ENCODE measurements at regions not wholly inside any gene's neighbourhood (a gene's known extent, or its start where the extent isn't known, plus 50 kb on each side); places are given as distances from the start of the nearest gene placed in this dataset.
A peak's percentile ranks its signal among the peaks of the same experiment; 100 is the strongest.

DNA sequence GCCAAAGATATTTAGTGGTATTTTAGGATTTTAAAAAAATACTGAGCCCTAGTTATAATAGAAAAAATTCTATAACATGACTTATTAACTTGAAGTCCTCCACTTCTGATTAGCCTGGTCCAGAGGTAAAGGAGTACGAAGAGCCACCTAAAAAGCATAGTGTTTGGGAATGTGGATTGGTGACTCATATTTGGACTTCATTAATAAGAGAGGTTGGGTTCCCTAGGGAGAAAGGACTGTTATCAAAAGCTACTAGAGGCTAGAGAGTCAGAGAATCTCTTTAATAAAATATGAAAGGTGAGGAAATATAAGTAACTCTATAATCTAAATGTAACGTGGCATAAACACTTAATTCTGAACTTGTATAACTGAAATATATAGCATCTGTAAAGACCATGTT is 180.7 kb upstream of the TARS1 start:
- no peak for DNase-seq

DNA sequence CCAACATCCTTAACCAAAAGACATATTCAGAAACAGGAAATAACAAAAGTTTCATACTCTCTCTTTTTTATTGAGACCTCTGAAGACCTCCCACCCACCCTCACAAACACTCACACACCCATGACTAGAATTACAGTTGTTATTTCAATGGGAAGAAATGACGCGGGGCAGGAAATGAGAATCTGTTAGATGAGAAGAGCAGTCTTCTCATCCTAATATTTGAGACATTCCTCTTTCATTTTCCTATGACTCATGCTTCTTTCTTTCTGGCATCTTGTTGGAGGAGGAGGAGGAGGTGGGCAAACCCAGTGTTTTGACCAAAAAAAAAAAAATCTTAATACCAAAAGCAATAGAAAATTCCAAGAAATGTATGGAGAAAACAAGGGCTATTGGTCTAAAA is 179.5 kb upstream of the TARS1 start:
- no peak for DNase-seq

DNA sequence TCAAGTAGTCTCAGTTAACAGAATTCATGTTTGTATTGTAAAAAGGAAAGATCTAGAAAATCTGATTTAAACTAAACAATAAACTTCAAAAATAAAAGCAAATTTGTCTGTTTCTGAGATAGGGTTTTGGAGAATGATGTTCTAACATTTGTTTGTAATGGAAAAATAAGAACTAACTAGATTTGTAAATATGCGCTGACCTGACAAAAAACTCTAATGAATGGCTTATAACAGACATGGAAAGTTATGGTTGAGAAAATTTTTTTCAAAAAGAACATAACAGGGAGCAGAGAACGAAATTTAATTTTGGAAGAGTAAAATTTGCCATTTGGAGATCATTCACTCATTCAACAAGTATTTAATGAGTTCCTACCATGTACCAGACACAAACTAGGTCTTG is 179.0 kb upstream of the TARS1 start:
- no peak for DNase-seq

DNA sequence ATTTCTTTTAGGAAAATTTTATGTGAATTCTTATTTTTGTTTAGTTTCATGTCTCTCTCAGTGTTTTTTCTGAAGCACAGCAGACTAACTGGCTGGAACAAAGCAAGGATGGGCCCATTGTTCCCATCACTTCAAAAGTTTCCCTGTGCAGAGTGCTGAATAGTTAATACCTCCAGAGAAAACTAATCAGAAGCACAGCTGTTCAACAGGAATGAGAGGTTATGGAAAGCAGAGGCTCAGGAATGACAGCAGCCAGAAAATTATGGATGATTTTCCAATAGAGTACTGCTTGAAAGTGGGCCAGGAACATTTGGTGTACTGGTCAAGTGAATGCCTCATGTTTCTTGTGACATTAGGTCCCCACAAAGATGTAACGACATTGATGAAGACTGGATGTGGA is 173.0 kb upstream of the TARS1 start:
- DNase-seq: no peak

DNA sequence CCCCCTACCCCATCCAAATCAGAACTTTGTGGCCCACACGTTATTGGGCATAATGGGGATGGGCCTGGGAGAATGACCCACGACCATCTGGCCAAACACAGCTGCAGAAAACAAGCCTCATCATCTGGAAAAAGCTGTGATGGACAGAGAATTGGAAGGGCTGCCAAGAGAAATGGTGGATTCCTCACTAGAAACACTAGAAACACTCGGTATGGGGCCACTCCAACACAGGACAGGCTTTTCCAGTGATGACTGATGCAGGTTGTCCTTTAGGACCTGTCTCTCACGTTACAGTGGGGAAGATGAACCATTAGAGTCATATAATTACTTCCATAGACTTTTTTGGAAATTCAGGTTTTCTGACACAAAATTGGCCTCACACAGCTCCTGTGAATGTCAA is 172.4 kb upstream of the TARS1 start:
- no peak for DNase-seq

DNA sequence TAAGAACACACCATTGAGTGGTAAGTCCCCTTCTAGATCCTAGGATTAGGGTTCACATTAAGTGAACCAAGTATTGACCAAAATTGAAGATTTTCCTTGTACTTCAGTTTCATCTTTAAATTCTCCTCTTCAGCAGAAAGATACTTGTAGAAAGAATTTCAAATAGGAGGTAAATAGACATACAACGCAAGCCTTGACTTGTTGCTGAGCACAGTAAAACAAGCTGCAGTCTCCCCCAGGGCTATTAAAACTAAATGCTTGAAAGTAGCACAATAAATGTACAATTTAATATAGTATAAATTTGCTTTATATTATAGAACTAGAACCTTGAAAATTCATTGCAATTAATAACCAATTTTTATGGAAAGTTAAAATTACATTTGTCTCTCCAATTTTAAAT is 170.1 kb upstream of the TARS1 start:
- DNase-seq: no peak

DNA sequence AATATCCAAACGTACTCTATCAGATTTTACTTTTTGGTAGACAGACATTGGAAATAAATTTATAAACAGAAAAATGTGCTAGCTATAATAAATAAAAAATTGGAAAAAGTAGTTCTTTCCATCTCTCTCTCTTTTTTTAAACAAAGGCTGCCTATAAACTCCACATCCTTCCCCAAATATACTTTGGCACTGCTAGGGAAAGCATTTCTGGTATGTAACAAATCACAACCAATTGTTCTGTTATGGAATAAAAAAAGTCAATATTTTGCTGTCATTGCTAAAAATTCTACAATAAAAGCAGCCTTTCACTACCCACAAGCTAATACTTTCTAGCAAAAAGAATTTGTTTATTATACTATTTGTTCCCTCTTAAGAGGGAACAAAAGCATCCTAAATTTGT is 169.2 kb upstream of the TARS1 start:
- no peak for DNase-seq

DNA sequence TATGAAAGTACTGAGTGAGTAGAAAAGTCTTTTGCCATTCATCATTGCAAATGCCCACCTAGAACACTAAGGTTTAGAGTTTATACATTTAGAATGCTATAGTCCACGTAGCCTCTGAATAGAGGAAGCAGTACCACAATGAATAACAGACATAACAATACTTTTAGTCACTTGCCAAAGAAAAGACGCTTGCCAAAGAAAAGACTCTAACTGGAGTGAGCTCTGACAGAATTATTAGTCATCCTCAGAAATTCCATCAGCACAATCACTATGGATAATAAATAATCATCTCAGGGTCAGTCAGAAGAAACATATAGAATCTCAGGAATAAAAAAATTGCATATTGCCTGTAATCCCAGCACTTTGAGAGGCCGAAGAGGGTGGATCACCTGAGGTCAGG is 168.5 kb upstream of the TARS1 start:
- DNase-seq: no peak

DNA sequence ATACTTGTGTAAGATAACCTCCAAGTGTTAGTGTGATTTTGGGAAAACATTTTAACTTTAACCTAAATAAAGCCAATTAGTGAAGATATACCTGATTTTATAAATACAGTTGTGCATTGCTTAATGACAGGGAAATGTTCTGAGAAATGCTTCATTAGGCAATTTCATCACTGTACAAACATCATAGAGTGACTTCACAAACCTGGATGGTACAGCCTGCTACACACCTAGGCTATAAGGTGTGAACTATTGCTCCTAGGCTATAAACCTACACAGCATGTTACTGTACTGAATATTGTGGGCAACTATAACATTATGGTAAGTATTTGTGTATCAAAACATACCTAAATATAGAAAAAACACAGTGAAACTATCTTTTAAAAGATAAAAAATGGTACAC is 166.8 kb upstream of the TARS1 start:
- DNase-seq: no peak

DNA sequence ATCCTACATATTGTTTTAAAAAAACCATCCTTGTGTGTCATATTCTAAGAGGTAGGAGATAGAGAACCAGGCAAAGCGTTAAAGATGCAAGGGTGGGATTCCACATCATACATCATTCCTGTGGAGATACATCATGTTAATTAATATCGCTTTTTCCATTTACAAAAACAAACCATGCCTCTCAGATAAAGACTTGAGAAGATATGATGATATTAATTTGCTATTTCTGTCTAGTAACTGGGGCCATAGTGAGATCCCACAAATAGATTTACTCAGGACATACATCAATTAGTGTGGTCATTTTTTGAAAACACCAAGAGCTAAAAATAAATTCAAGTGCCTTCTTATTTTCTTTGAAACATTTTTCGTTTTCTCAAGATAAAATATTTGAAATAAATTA is 165.4 kb upstream of the TARS1 start:
- no peak for DNase-seq

DNA sequence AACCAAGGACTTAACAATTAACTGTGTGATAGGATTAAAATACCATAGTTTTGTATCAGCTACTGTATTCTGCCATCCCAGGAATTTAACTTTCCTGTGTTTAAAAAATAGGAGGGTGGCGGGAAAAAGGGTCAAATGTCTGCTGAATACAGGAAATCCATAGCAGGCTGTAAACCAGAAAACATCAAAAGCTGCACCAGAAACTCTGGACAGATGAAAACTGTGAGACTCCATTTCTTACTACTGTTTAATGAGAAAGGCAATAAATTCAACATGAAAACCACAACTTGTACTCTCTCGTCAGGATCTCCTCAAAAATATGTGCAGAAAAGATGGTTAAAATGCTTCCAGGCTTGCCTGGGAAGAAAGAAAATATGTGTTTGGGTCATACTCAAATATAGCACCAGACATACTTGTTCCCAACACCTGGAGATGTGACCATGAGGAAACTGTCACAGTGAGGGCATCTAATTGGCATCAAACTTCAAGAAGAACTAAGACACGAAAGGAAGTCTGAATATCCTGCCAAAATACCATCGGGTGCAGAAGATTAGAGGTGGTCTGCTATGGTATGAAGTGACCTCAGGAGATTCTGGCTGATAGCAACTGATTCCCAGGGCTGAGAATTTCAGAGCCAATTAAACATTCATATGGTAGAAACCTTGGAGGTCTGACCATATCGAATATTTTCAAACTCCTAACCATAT is 164.7 kb upstream of the TARS1 start:
- DNase-seq: no peak

DNA sequence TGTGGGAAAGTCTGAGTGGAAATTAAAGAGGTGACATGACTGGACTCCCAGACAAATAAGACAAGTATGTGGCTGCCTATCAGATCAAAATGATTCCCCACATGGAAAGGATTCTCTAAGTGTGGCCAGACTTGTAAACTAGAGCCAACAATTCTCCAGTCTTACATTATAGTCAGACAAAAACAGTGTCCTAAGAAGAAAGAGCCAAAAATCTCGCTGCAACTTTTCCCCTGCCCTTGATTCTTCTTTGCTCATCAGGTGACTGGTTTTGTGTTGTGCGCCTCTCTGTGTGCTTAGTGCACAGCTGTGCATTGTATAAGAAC is 164.2 kb upstream of the TARS1 start:
- DNase-seq: no peak

DNA sequence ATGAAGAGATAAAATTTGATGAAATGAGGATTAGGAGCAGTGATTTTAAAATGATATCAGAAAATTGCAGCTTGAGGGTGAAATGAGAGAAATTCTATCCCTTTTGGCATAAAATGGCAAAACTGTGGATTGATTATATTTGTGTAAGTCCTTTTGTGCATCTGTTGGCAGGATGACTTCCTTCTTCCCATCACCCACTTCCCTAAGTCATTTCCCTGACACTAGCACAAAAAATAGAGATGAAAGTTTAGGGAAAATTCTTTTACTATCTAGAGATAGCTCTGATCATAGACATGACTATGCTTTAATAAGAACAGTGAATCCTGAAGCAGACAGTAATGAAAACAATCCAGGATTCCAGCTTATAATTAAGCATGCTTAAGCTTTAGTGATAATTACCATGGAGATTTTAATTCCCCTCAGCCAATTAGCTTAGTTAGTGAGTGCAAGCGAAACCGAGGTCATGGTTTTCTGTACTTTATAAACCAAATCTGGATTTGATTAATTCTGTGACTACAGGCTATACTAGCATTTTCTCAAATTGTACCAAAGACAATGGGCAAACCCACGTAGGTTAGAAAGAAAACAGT is 163.6 kb upstream of the TARS1 start:
- DNase-seq: no peak

DNA sequence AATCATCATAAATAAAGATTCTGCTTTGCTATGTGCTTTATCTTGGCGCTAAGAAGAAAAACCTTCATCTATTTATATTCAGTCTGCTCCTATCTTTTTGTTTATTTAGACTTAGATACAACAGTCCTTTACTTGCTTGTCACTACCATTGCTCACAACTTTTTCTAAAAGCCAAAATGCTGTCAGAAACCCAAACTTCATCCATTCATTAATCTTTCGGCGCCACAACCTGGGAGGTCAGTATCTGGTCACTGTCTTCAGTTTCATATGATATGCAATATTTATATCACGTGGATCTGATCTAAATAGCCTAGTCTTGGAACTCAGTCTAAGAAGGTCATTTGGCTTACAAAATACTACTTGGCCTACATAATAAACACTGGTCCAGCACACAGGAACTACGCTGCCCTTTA is 159.3 kb upstream of the TARS1 start:
- DNase-seq: no peak

DNA sequence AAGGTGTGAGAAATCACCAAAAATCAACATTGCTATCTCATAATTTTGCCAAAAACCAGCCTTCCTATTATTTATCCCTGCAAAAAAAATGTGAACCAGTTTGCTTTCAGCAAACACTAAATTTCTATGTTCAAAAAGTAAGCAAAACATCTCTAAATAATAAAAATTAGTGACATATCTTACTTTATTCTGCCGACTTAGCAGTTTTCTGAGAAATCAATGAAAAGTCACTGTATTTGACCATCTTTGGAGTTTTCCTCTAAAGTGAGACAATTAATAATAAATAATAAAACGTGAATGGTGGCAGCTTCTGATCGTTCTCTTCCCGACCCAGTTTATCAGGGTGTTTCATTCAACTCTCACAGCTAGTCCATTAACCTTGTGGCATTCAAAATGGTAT is 158.6 kb upstream of the TARS1 start:
- DNase-seq: no peak

DNA sequence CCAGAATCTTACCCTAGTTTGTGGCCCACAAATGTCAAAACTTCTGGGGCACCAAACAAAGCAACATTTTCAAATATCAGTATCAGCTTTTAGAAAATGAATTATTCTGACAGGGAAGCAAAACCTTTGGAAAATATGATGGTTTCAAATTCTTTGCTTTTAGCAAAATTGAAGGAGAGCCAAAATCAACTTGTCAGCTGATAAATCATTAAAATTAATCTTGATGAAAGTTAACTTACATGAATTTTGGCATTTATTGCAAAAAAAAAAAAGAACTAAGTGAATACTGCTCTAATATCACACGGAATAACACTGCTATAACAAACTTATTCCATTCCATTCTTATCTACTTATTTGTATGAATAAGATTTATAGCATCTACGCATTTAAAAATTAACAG is 158.1 kb upstream of the TARS1 start:
- no peak for DNase-seq

DNA sequence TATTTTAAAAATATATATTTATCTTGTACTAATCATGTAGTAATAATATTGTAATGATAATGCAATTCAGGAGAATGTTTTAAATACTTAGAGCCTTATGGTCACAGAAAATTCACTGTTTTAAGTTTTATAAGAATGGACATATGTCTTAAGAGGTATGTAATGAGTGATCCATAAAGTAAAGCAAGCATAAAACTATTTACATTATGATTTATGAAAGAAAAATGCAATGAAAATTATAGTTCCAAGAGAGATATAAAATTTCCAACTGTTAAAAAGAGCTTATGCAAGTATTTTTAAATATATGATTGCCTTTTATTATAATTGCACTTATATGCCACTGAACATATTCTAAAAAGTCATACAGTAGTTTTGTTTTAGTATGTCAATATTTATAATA is 157.5 kb upstream of the TARS1 start:
- DNase-seq: no peak

DNA sequence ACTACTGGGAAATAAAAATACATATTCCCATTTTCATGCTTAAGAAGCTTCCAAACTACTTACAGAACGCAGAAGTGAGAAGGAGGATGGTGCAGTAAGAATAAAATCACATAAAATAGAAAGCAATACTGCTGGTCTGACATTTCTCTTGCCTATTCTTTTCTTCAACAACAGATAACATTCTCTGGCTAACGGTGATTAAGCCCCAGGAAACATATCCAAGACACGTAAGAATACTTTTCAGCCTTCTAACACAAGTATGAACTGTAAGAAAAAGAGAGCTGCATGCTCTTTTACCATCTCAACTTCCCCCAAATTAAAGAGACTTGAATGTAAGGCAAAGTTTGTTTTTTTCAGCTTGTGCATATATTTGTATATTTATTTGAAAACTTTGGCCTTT is 156.1 kb upstream of the TARS1 start:
- DNase-seq: no peak

DNA sequence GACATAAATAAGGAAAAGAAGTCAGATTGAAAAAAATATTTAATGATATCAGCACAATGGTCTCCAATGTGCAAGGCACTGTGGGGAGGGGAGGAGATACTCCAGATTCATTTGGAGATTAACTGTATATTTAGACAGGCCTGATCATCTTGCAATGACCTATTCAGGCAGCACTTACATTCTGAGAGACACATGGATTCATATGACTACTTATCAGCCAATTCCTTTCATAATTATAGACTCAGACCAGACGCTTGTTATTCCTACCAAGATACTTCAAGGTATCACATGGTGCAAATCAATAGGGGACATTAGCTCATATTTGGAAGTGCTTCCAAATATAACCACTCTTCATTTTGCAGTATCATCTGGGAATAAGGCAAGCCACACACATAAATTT is 153.5 kb upstream of the TARS1 start:
- no peak for DNase-seq

DNA sequence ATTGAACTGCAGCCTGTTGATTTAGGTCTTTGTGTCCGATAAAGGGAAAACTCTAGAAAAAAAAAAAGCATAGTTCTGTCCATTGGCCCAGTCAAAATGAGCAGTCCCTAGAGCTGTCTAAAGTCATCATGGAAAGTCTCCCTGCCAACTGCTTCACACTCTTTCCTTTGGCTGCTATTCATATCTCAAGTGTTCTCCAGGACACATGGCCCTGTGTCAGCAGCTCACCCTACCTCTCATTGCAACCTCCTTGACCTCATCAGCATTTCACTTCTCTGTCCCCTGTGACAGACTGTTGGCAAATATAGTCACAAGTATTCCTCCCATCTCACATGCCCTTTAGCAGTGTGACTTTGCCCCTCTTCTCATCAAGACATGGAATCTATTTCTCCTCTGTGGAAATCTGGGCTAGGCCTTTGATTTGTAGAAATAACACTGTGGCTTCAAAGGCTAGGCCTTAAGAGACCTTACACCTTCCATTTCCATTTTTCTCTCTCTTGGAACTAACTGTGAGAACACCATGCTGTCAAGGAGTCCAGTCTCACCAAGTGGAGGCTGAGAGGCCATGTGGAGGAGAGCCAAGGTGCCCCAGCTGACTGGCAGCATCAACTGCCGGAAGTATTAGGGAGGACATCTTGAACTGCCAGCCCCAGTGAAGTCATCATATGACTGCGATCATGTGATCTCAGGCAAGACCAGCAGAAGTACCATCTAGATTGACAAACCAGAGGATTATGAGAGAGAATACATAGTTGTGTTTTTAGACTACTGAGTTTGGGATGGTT is 149.4 kb upstream of the TARS1 start:
- DNase-seq: no peak

DNA sequence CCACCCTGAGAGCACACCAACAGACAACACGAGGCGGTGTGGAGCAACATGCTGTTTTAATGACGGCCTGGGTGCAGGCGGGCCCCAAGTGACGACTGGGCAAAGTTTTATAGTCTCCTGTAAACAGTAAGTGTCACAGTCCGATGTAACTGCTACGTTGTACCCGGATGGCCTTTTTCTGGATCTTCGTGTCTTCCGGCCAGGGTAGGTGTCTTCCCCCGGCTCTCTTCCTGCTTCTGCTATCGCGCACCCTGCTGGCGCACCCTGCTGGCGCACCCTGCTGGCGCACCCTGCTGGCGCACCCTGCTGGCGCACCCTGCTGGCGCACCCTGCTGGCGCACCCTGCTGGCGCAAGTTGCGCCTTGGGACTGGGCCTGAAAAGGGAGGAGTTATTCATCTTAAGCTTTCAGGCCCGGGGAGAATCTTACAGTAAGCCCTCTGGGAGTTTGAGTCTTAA is 143.0 kb upstream of the TARS1 start:
- peak in 1 of 2 experiments; percentile 29 for DNase-seq

DNA sequence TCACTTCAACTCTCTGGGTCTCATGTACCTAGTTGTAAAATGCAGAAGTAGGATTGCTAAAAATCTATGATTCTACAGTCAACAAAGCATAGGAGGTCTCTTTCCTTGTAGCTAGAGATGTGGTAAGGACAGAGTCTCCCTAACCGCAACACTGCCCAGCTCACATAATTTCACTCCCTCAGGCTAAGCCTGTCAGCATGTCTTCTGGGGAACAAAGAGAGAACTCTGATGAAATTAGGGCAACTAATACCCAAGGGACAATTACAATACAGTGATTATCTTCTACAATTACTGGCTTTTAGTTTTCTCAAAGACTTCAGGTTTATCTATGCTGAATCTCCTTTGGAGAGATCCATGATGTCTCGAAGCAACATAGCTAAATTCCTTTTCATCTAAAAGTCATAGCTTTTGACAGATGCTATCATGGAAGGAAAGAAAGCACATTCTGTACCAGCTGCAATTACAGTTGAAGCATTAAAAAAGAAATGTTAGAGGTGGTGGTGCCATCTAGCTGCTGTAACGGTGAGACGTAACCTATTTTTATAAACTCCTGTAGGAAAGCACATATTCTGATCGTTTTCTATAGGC is 141.1 kb upstream of the TARS1 start:
- peak in 1 of 2 experiments; percentile 15 for DNase-seq

DNA sequence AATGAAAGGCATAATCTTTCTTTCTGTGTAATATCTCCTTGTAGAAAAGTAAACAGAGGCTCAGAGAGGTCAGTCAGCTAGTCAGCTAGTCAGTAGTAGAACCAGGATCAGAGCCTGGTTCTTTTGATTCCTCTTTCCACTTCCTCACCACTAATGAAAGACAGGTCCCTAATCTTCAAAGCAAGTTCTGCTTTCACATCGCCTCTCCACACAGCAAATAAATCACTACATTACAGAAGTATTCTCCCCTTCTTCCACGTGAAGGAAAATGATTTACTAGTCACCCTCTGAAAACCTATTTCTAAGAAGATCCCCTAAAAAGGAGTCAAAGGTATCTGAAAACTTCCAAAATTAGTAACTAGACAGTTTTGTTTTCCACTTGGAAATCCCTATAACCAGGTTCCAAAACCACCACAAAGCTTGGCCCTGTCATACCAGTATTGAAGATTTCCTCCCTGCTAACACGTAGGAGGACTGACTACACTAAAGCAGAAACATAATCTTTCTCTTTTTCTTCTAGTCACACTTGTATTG is 140.5 kb upstream of the TARS1 start:
- DNase-seq: no peak

DNA sequence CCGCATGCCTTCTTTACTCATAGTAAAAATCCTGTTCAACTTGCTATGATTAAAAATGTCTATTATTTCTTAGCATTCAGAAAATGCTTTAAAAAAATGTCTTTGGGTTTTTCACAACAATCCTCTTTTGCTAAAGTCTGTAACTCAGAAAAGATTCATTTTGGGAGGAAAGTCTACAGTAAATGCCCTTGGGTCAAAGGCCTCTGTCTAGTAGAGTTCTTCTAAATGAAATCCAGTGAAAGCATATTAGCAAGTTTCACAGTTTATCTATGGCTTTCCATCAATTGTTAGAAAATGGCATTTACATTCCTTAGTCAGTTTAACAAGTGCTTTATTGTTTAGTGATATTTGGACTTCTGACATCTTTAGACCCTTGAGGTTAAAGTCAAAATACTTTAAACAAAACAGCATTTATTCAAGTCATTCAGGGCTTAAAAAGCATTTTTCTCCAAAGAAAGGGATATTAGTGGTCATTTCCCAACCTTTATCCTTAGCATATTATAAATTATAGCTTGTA is 137.1 kb upstream of the TARS1 start:
- DNase-seq: no peak
